BJ (cell line): ENCODE measurements at regions not wholly inside any gene's neighbourhood (a gene's known extent, or its start where the extent isn't known, plus 50 kb on each side); places are given as distances from the start of the nearest gene placed in this dataset.

Experiments
- CTCF ChIA-PET: fragments of 350-600 bp; formaldehyde crosslinking; extraction: SDS; loops from one replicate; lab custom pipeline; 2021; ENCODE audit warnings: antibody characterized with exemption, inconsistent platforms; lab: Yijun Ruan, JAX
- POLR2A ChIA-PET: fragments of 300-600 bp; sonication (Branson Sonifier 250); formaldehyde crosslinking; extraction: SDS; loops from one replicate; lab custom pipeline; 2021; ENCODE audit warnings: antibody characterized with exemption; lab: Charles Lee
- DNase-seq: peaks from one replicate; pipeline ENCODE4 v3.0.0-alpha.2; 2011; ENCODE audit warnings: low read depth
- H3K27me3 ChIP-seq: 2 replicates; pipeline ENCODE4 v1.6.0; 2011; ENCODE audit warnings: low read length; ENCODE audit not compliant: control insufficient read depth, insufficient read depth
- H3K36me3 ChIP-seq: 2 replicates; pipeline ENCODE4 v1.5.1; 2011; ENCODE audit warnings: low read length; ENCODE audit not compliant: control insufficient read depth, insufficient read depth
- H3K4me3 ChIP-seq: 2 replicates; pipeline ENCODE4 v1.5.1; 2011; ENCODE audit warnings: low read depth, mild to moderate bottlenecking, control low read depth, low read length
- TF ChIP-seq, protein P1 (sequence below): IDR thresholded peaks from 2 replicates; pipeline ENCODE4 v1.5.1; 2011; ENCODE audit warnings: low read depth, mild to moderate bottlenecking, control low read depth, inconsistent platforms, low read length, moderate library complexity; ENCODE audit not compliant: insufficient read depth

DNA sequence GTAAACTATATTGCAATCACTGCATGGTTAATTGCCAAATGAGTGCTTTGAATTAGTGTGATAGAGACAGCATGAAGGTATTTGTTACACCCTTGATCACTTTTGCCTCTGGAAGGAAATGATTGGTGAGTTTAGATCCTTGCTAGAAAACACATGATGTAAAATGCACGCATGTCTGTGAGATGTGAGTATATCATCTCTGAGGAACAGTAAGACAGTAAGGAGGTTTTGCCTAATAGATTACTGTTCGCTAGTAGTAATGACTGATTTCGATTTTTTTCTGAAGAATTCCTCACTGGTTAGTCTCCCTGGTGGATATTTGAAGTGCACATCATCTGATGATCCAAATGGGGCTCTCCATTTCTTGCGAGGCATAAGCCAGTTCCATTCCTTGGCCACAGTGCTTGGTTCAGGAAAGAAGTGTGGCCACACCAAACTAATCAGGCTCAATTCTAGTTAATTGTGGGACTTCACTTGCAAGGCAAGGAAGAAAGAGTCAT lies 156.4 kb upstream of the ADRA1B start:
- ChIA-PET CTCF (no interaction called here), POLR2A (no interaction called here)
- no peak overlapping the region for H3K4me3 ChIP-seq
- H3K27me3 ChIP-seq = no peaks in the 10 kb centered on the region
- TF ChIP-seq, protein P1, sequence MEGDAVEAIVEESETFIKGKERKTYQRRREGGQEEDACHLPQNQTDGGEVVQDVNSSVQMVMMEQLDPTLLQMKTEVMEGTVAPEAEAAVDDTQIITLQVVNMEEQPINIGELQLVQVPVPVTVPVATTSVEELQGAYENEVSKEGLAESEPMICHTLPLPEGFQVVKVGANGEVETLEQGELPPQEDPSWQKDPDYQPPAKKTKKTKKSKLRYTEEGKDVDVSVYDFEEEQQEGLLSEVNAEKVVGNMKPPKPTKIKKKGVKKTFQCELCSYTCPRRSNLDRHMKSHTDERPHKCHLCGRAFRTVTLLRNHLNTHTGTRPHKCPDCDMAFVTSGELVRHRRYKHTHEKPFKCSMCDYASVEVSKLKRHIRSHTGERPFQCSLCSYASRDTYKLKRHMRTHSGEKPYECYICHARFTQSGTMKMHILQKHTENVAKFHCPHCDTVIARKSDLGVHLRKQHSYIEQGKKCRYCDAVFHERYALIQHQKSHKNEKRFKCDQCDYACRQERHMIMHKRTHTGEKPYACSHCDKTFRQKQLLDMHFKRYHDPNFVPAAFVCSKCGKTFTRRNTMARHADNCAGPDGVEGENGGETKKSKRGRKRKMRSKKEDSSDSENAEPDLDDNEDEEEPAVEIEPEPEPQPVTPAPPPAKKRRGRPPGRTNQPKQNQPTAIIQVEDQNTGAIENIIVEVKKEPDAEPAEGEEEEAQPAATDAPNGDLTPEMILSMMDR = no peak
- DNase-seq = no peak
- H3K36me3 ChIP-seq = no peaks in the 10 kb centered on the region

DNA sequence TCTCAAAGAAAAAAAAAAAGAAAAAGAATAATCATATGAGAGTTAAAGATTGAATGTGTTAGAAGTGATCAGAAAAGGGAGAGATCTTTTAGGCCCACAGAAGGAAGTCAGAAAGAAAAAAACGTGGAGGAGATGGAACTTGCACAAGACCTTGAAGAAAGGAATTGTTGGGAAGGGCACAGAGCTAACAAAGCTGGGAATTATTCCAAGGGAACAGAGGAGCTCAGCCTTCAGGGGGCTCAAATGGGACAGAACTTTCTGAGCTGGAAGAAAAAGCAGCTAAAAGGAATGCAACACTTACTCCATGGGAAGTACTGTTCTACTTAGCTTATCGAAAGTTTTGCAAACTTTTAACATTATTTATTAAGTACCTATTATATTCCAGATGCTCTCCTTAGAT lies 153.4 kb upstream of the ADRA1B start:
- ChIA-PET POLR2A (no interaction called here), CTCF (interaction anchor here (0.7 kb wide), 1 partner anchor 16 kb away, joined by 3 read pairs; no protein-coding TSS in a partner anchor)
- TF ChIP-seq, protein P1 = no peak
- Histone ChIP-seq H3K27me3 (no peaks in the 10 kb centered on the region), H3K36me3 (no peaks in the 10 kb centered on the region), H3K4me3 (no peak overlapping the region)
- DNase-seq = no peak

DNA sequence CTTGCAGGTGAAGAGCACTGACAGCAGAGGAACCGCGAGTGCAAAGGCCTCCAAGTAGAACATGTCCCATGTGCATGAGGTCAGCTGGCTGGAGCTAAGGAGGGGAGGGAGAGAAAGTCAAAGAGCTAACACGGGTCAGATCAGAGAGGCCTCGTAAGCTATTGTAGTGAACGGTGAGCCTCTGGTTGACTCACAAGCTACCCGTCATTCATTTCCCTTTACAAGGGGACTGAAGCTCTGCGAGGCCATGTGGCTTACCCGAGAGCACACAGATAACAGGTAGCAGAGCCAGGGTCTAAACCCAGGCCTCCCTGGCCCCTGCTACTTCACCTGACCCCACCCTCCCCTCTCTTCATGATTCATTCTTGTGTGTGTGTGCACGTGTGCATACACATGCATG lies 152.7 kb upstream of the ADRA1B start:
- Histone ChIP-seq H3K4me3 (no peak overlapping the region), H3K36me3 (no peaks in the 10 kb centered on the region), H3K27me3 (no peaks in the 10 kb centered on the region)
- TF ChIP-seq, protein P1 = no peak
- POLR2A ChIA-PET = no interaction called here
- CTCF ChIA-PET = interaction anchor here (0.7 kb wide), 2 partner anchors 17 to 40 kb away, joined by 3 read pairs; no protein-coding TSS in a partner anchor
- DNase-seq = no peak

DNA sequence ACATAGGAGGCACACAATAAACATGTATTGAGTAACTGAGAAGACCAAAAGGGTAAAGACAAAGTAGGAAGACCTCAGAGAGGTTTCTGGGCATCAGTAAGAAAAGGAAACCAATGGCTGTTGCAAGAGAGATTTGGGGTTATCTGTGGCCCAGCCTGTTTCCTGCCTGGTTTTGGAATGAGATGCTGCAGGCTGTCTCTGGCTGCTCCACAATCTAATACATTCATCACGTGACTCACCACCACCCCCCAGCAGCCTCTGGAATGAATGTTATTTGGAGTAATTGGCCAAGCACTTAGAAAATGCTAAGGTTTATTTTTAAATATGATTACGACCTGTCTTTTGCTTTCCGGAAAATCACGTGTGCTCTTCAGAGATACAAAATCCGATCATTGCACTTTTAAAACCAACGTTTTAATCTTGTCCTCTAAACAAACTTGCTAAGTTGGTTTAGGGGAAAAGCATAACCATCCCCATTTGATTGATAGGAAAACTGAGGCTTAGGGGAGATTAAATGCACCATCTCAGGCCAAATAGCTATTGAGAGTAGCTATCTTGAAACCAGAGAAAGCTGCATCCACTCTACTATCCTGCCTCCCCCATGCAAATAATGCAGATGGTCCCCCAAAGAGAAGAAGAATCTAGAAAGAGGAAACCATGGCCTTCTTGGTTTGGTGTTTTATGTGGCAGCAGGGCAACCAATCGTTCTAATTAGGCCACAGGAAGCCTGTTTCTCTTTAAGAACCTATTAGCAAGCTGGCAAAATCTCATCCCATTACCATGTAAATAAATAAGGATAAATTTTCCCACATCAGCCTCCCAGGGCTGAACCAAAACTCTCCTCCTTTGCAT lies 151.8 kb upstream of the ADRA1B start:
- peak; percentile 84 for DNase-seq
- no peaks in the 10 kb centered on the region for H3K27me3 ChIP-seq
- TF ChIP-seq, protein P1 = no peak
- H3K36me3 ChIP-seq = no peaks in the 10 kb centered on the region
- ChIA-PET POLR2A (no interaction called here), CTCF (interaction anchor here (0.6 to 1.4 kb wide), 2 partner anchors 15 to 308 kb away, joined by 3 read pairs; no protein-coding TSS in a partner anchor)
- H3K4me3 ChIP-seq = no peak overlapping the region

DNA sequence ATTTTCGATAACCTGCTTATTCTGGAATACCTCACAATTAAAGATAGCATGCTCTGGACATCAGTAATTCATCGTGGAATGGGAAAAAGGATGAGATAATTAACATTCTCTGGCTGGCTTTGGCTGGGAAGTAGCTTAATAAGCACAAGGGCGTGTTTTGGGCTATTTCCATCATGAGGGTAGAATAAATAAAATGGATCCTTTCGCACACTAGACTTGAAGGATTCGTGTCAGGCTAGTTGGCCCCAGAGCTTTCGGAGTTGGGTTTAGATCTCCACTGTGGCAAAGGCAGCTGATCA lies 151.2 kb upstream of the ADRA1B start:
- no peak for DNase-seq
- H3K27me3 ChIP-seq = no peaks in the 10 kb centered on the region
- H3K36me3 ChIP-seq = no peaks in the 10 kb centered on the region
- CTCF ChIA-PET = interaction anchor here (0.6 to 1.4 kb wide), 2 partner anchors 15 to 308 kb away, joined by 3 read pairs; no protein-coding TSS in a partner anchor
- TF ChIP-seq, protein P1 = no peak
- POLR2A ChIA-PET = no interaction called here
- H3K4me3 ChIP-seq = no peak overlapping the region
